Omental fat pad (tissue), 3 donors: ENCODE measurements at regions not wholly inside any gene's neighbourhood (a gene's known extent, or its start where the extent isn't known, plus 50 kb on each side); places are given as distances from the start of the nearest gene placed in this dataset.

Experiments used
- ATAC-seq: fragments of 150-250 bp; one replicate; pipeline ENCODE4 v1.9.1; 2016; ENCODE audit warnings: mild to moderate bottlenecking, moderate library complexity; ENCODE audit not compliant: low FRiP score
- DNase-seq: peaks from one replicate; pipeline ENCODE4 v3.0.0-alpha.2; 2019; ENCODE audit warnings: low spot score
- TF ChIP-seq, protein P1 (sequence below), 3 donors: fragments of 450-650 bp; IDR thresholded peaks; one replicate each; pipeline ENCODE4 v1.5.1; 2016 to 2017; ENCODE audit warnings: antibody characterized with exemption in 3 of 3, mild to moderate bottlenecking in 3 of 3, moderate library complexity in 2 of 3

- ATAC-seq, result no peak
- TF ChIP-seq, protein P1, sequence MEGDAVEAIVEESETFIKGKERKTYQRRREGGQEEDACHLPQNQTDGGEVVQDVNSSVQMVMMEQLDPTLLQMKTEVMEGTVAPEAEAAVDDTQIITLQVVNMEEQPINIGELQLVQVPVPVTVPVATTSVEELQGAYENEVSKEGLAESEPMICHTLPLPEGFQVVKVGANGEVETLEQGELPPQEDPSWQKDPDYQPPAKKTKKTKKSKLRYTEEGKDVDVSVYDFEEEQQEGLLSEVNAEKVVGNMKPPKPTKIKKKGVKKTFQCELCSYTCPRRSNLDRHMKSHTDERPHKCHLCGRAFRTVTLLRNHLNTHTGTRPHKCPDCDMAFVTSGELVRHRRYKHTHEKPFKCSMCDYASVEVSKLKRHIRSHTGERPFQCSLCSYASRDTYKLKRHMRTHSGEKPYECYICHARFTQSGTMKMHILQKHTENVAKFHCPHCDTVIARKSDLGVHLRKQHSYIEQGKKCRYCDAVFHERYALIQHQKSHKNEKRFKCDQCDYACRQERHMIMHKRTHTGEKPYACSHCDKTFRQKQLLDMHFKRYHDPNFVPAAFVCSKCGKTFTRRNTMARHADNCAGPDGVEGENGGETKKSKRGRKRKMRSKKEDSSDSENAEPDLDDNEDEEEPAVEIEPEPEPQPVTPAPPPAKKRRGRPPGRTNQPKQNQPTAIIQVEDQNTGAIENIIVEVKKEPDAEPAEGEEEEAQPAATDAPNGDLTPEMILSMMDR (IDR thresholded peaks at IDR 0.05), result no peak
- no peak for DNase-seq
Observed at GRCh38 chr7:155192961-155193640, 104.6 kb upstream of the INSIG1 start.

DNA sequence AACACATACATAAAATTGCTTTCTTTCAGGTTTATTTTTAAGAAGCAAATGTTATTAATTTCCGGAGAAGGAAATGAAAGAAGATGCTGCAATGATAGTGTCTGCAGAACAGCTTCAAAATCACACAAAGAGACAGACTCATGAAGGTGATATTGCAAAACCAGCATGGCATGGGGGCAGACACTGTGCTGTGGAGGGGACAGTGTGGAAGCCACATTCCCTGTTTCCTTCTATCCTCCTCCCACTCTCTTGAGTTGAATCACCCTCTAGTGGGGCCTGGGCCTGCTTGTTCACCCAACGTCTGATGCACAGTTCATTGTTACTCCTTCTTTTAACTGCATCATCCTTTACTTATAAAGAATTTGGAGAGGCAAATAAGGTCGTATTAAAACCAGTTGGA lies 104.0 kb upstream of the INSIG1 start:
- no peak for DNase-seq
- ATAC-seq, result no peak
- TF ChIP-seq, protein P1 (IDR thresholded peaks at IDR 0.05), result no peak

DNA sequence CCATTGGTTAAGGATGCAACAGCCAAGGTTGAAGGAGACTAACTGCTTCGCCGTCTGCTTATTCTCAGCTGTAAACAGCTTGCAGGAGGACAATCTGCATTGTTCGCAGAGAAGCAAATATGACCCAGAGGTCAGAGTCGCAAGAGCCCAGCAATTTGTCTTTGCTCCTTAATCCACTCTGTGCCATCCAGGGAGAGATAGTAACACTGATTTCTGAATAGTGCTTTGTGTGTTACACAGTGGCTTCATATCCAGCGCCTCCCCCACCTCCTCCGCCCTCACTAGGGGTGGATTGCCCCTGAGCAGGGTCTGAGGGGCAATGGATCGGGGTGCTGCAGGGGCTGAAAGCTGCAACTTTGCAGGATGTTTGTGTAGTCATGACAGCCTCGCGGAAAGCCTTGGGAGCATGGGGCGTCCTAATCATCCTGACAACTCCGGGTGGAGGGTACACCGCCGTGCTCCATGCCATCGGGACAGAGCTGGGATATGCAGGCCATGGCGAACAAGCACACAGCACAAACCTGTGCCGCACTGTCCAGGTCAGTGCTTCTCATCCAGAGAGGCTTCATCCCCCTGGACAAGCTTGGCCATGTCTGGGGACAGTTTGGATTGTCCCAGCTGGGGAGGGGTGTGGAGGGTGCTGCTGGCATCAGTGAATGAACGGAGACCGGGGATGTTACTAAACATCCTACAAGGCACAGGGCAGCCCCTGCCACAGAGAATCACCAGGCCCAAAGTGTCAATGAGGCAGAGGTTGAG lies 103.1 kb upstream of the INSIG1 start:
- TF ChIP-seq, protein P1 (IDR thresholded peaks at IDR 0.05), result no peak
- ATAC-seq, result no peak
- DNase-seq, result no peak

DNA sequence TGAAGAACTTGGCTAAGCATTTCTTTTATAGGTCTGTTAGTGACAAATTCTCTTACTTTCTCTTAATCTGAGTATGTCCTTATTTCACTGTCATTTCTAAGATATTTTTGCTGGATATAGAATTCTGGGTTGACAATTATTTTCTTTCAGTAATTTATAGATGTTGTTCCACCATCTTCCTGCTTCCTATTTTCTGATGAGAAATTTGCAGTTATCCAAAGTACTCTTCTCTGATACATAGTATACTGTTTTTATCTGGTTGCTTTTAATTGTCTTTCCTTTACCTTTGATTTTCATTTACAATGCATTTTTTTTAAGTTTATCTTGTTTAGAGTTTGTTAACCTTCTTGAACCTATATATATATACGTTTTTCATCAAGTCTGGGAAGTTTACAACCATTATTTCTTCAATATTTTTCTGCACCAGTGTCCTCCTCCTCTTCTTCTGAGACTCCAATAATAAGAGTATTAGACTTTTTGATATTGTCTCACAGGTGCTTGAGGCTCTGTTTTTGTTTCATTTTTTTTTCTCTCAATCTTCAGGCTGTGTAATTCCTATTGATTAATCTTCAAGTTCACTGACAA lies 101.6 kb upstream of the INSIG1 start:
- TF ChIP-seq, protein P1 (IDR thresholded peaks at IDR 0.05), result no peak
- ATAC-seq (no peak), DNase-seq (no peak)

GRCh38 chr7:155198196-155198892 lies 99.3 kb upstream of the INSIG1 start:
- TF ChIP-seq, protein P1 (IDR thresholded peaks at IDR 0.05), result no peak
- DNase-seq (no peak), ATAC-seq (no peak)

DNA sequence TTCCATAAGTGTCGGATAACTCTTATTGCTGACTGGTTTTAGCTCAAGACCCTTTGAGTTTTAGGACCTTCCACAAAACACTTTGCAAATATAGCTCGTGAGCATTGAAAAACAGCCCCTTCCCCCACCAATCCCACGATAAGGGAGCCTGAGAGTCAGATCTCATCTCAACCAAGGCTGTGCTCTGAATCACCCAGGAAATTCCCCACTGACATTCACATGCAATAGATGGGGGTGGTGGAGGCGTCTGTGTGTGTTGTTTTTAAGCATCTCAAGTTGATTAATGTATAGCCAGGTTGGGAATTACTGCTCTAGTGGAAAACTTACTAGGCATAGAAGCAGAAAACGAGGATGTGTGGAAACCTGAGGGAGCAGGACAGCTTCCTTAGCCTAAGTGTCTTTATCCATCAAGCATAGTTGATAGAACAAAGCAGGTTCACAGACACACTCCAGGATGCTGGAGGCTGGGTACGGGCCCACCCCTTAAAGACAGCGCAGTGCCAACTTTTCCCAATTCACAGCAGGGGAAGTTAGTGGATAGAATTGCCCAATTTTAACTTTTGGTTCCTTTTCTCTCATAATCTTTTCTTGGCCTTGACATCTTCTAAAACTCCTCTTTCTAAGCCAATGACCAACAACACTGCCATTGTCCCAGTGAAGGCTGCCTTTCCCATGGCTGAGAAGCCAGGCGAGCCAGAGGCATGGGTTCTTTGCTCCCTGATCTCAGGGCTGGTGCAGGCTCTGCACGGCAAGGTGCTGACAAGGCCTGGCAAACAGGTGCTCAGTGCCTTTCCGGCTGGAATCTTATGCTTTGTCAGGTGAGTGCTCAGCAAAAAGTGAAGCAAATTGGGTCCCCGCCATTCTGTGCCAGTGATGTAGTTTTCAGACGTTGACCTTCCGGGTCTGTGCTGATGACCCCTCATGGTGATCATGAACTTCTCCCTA lies 98.5 kb upstream of the INSIG1 start:
- TF ChIP-seq, protein P1 (IDR thresholded peaks at IDR 0.05), result no peak
- ATAC-seq (no peak), DNase-seq (no peak)
